ENCODE measurements at regions not wholly inside any gene's neighbourhood (a gene's known extent, or its start where the extent isn't known, plus 50 kb on each side); places are given as distances from the start of the nearest gene placed in this dataset.
A peak's percentile ranks its signal among the peaks of the same experiment; 100 is the strongest.
"Not testable (repeated sequence)": the region's sequence is repeated elsewhere in the genome, so short reads cannot be mapped to it uniquely, and the experiment has no call there.

DNA sequence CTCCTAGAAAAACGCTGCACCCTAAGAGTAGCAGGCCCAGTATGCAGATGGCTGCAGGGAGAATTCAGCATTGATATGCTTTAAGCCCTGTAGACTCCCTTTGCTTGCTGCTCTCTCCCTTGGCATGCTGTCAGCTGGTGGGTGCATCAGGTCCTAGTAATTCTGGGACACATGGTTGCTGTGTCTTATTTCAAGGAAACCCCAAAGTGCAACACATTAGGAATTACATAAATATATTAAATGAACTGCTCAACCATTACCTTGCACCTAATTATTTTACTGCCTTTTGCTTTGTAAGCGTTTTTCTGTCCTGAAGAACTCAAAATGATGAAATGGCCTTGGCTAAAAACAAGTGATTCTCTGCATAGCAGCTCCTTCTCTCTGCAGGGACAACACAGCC is 516.3 kb downstream of the ZIC3 start:
- no peaks in the 10 kb centered on the region for H3K9me3 ChIP-seq (ENCODE audit: control insufficient read depth, insufficient read depth, low read depth, low read length)
- no peak overlapping the region for H3K27ac ChIP-seq (ENCODE audit: insufficient read depth, low read length)
- TF ChIP-seq CTCF (conservative IDR thresholded peaks at IDR 0.05 in 1 of 2, IDR thresholded peaks at IDR 0.05 in 1 of 2; ENCODE audit: low read depth in 1 of 2, low read length in 2 of 2) (no peak), EZH2 (IDR thresholded peaks at IDR 0.05; ENCODE audit: low read length, missing control alignments) (no peak)
- H4K20me1 ChIP-seq (ENCODE audit: control insufficient read depth, extremely low read depth, insufficient read depth, low read length): no peaks in the 10 kb centered on the region
- H3K79me2 ChIP-seq (ENCODE audit: control insufficient read depth, insufficient read depth, low read length): no peaks in the 10 kb centered on the region
- no peak overlapping the region for H2AFZ ChIP-seq (ENCODE audit: low read length)
- peak in 1 of 2 donors; percentile 38 for DNase-seq (ENCODE audit: low read depth in 2 of 2)
- no peaks in the 10 kb centered on the region for H3K27me3 ChIP-seq (ENCODE audit: control insufficient read depth, insufficient read depth, low read length)
- no peaks in the 10 kb centered on the region for H3K4me1 ChIP-seq (ENCODE audit: control insufficient read depth, extremely low read depth, insufficient read depth, low read length)
- H3K4me3 ChIP-seq (replicated peaks in 1 of 4; ENCODE audit: control extremely low read depth in 1 of 4, insufficient read depth in 1 of 4, low read depth in 3 of 4, low read length in 4 of 4): no peak overlapping the region
- no peak overlapping the region for H3K4me2 ChIP-seq (ENCODE audit: extremely low read depth, insufficient read depth, low read length)
- H3K36me3 ChIP-seq (ENCODE audit: control insufficient read depth, insufficient read depth, low read length): no peaks in the 10 kb centered on the region
- H3K9ac ChIP-seq (ENCODE audit: insufficient read depth, low read length): no peak overlapping the region

GRCh38 chrX:138082896-138083295 is 517.0 kb downstream of the ZIC3 start:
- H2AFZ ChIP-seq (ENCODE audit: low read length): no peak overlapping the region
- no peak overlapping the region for H3K9ac ChIP-seq (ENCODE audit: insufficient read depth, low read length)
- H3K27me3 ChIP-seq (ENCODE audit: control insufficient read depth, insufficient read depth, low read length): no peaks in the 10 kb centered on the region
- H3K9me3 ChIP-seq (ENCODE audit: control insufficient read depth, insufficient read depth, low read depth, low read length): no peaks in the 10 kb centered on the region
- no peaks in the 10 kb centered on the region for H3K36me3 ChIP-seq (ENCODE audit: control insufficient read depth, insufficient read depth, low read length)
- no peaks in the 10 kb centered on the region for H3K79me2 ChIP-seq (ENCODE audit: control insufficient read depth, insufficient read depth, low read length)
- no peak for TF ChIP-seq CTCF (conservative IDR thresholded peaks at IDR 0.05 in 1 of 2, IDR thresholded peaks at IDR 0.05 in 1 of 2; ENCODE audit: low read depth in 1 of 2, low read length in 2 of 2)
- no peak for TF ChIP-seq EZH2 (IDR thresholded peaks at IDR 0.05; ENCODE audit: low read length, missing control alignments)
- no peak overlapping the region for H3K4me2 ChIP-seq (ENCODE audit: extremely low read depth, insufficient read depth, low read length)
- no peaks in the 10 kb centered on the region for H3K4me1 ChIP-seq (ENCODE audit: control insufficient read depth, extremely low read depth, insufficient read depth, low read length)
- no peaks in the 10 kb centered on the region for H4K20me1 ChIP-seq (ENCODE audit: control insufficient read depth, extremely low read depth, insufficient read depth, low read length)
- H3K27ac ChIP-seq (ENCODE audit: insufficient read depth, low read length): no peak overlapping the region
- DNase-seq (ENCODE audit: low read depth in 2 of 2): peak in 1 of 2 donors; percentile 3
- H3K4me3 ChIP-seq (replicated peaks in 1 of 4; ENCODE audit: control extremely low read depth in 1 of 4, insufficient read depth in 1 of 4, low read depth in 3 of 4, low read length in 4 of 4): no peak overlapping the region

GRCh38 chrX:138110910-138111309 is 545.0 kb downstream of the ZIC3 start:
- not testable (repeated sequence) for H3K79me2 ChIP-seq (ENCODE audit: control insufficient read depth, insufficient read depth, low read length); H3K4me2 ChIP-seq (ENCODE audit: extremely low read depth, insufficient read depth, low read length); H3K4me3 ChIP-seq (replicated peaks in 1 of 4; ENCODE audit: control extremely low read depth in 1 of 4, insufficient read depth in 1 of 4, low read depth in 3 of 4, low read length in 4 of 4); H3K27me3 ChIP-seq (ENCODE audit: control insufficient read depth, insufficient read depth, low read length); H2AFZ ChIP-seq (ENCODE audit: low read length); H4K20me1 ChIP-seq (ENCODE audit: control insufficient read depth, extremely low read depth, insufficient read depth, low read length); H3K27ac ChIP-seq (ENCODE audit: insufficient read depth, low read length); H3K9me3 ChIP-seq (ENCODE audit: control insufficient read depth, insufficient read depth, low read depth, low read length); DNase-seq (ENCODE audit: low read depth in 2 of 2); H3K36me3 ChIP-seq (ENCODE audit: control insufficient read depth, insufficient read depth, low read length); H3K4me1 ChIP-seq (ENCODE audit: control insufficient read depth, extremely low read depth, insufficient read depth, low read length); H3K9ac ChIP-seq (ENCODE audit: insufficient read depth, low read length)

All from fibroblast of lung (primary cell).